ENCODE measurements at regions not wholly inside any gene's neighbourhood (a gene's known extent, or its start where the extent isn't known, plus 50 kb on each side); places are given as distances from the start of the nearest gene placed in this dataset.

DNA sequence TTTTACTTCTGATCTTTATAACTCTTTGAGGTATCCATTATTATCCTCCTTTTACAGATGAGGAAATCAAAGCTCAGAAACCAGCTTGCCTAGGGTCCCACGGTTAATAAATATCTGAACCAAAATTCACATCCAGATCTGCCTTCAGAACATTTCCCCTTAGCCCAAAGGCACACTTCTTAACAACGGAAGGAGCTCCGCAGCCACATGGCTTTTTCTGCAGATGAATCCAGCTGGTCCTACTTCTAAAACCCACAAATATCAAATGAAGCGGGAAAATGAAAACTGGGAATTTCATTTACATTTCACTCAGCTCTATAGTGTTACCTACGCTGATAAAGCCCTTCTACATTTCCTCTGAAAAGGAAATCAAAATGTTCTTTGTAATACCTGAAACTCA is 357.0 kb upstream of the ID2 start:
- WGBS, 2 donors, result 78 to 82% methylated on average over 5 of the region's 5 CpGs
- intact Hi-C loops (cut with DNase I), result no loop called here

DNA sequence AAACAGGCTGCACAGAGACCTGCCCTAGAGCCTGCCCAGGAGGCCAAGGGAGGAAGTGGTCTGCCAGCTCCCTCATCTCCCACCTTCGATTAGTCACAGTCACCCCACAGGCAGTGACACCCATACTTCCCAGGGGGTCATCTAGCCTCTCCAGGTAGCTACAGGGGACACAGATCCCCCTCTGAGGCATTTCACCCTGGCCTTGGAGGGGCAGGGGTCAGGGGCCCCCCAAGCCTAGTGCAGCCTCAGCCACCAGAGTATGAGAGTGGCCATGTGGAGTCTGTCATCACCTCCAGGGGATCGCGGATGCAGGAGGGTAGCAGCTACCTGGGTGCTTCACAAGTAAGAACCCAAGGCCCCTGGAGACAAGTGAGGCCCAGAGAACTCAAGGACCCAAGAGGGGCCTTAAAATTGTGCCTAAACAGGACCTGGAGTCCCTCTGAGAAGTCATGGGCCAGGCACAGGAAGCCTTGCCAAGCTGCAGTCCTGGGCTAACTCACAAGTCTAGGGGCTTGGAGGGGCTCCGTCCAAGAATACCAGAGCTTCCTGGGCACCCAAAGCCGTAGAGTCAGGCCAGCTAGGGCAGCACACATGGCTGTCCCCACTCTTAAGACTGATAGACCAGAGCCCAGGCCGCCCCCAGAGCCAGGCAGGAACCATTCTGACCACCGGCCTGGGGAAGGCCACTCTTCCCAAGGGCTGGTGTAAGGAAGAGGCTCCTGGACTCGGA is 354.3 kb upstream of the ID2 start:
- intact Hi-C loops (cut with DNase I), result no loop called here
- Histone ChIP-seq H3K4me1 (peaks cover 0 to 6% (median 0%) of the 10 kb centered on the region in 4 donors), H3K36me3 (no peaks in the 10 kb centered on the region), H3K4me3 (no peak overlapping the region), H3K27me3 (no peaks in the 10 kb centered on the region), H3K27ac (no peak overlapping the region), H3K9me3 (no peaks in the 10 kb centered on the region)
- TF ChIP-seq EP300 (IDR thresholded peaks at IDR 0.05), result no peak
- no peak for TF ChIP-seq POLR2A (IDR thresholded peaks at IDR 0.05)
- TF ChIP-seq, protein P1, sequence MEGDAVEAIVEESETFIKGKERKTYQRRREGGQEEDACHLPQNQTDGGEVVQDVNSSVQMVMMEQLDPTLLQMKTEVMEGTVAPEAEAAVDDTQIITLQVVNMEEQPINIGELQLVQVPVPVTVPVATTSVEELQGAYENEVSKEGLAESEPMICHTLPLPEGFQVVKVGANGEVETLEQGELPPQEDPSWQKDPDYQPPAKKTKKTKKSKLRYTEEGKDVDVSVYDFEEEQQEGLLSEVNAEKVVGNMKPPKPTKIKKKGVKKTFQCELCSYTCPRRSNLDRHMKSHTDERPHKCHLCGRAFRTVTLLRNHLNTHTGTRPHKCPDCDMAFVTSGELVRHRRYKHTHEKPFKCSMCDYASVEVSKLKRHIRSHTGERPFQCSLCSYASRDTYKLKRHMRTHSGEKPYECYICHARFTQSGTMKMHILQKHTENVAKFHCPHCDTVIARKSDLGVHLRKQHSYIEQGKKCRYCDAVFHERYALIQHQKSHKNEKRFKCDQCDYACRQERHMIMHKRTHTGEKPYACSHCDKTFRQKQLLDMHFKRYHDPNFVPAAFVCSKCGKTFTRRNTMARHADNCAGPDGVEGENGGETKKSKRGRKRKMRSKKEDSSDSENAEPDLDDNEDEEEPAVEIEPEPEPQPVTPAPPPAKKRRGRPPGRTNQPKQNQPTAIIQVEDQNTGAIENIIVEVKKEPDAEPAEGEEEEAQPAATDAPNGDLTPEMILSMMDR (IDR thresholded peaks at IDR 0.05), result no peak
- no peak for TF ChIP-seq POLR2AphosphoS5 (IDR thresholded peaks at IDR 0.05)
- WGBS, 2 donors, result 92 to 95% methylated on average over 8 of the region's 8 CpGs
- no peak for DNase-seq

More for the DNA sequence above, 357.0 kb upstream of the ID2 start:
- Histone ChIP-seq H3K4me3 (no peak overlapping the region), H3K27ac (no peak overlapping the region), H3K27me3 (no peaks in the 10 kb centered on the region), H3K9me3 (no peaks in the 10 kb centered on the region), H3K36me3 (no peaks in the 10 kb centered on the region), H3K4me1 (peaks cover 0 to 3% (median 0%) of the 10 kb centered on the region in 4 donors)
- TF ChIP-seq, protein P1 (IDR thresholded peaks at IDR 0.05), result no peak
- TF ChIP-seq POLR2AphosphoS5 (IDR thresholded peaks at IDR 0.05), result no peak
- no peak for TF ChIP-seq POLR2A (IDR thresholded peaks at IDR 0.05)
- no peak for TF ChIP-seq EP300 (IDR thresholded peaks at IDR 0.05)
- no peak for DNase-seq

DNA sequence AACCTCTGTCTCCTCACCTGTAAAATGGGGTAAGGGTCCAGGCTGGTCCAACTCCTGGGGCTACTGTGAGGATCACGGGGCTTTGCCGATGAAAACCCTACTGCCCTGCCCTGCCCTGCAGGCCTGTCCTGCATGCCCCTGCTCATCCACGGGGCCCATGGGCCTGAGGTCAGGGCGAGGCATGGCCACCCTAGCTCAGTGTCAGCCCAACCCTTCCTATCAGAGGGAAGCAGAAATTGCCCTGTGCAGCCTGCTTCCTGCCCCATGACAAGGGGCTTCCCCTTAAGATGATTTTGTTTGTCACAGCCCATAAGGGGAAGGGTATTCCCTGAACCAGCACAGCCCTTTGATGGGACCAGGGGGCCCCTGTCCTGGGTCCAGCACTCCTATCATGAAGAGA is 353.6 kb upstream of the ID2 start:
- intact Hi-C loops (cut with DNase I), result no loop called here
- no peaks in the 10 kb centered on the region for H3K36me3 ChIP-seq
- no peak for DNase-seq
- H3K27ac ChIP-seq, result no peak overlapping the region
- H3K9me3 ChIP-seq, result no peaks in the 10 kb centered on the region
- no peak overlapping the region for H3K4me3 ChIP-seq
- TF ChIP-seq EP300 (IDR thresholded peaks at IDR 0.05) (no peak), POLR2AphosphoS5 (IDR thresholded peaks at IDR 0.05) (peak in 1 of 4 donors; percentile 50), POLR2A (IDR thresholded peaks at IDR 0.05) (no peak)
- TF ChIP-seq, protein P1 (IDR thresholded peaks at IDR 0.05), result no peak
- 68 to 77% methylated on average over 4 of the region's 4 CpGs for WGBS, 2 donors
- H3K27me3 ChIP-seq, result no peaks in the 10 kb centered on the region
- H3K4me1 ChIP-seq, result peaks cover 0 to 6% (median 0%) of the 10 kb centered on the region in 4 donors

DNA sequence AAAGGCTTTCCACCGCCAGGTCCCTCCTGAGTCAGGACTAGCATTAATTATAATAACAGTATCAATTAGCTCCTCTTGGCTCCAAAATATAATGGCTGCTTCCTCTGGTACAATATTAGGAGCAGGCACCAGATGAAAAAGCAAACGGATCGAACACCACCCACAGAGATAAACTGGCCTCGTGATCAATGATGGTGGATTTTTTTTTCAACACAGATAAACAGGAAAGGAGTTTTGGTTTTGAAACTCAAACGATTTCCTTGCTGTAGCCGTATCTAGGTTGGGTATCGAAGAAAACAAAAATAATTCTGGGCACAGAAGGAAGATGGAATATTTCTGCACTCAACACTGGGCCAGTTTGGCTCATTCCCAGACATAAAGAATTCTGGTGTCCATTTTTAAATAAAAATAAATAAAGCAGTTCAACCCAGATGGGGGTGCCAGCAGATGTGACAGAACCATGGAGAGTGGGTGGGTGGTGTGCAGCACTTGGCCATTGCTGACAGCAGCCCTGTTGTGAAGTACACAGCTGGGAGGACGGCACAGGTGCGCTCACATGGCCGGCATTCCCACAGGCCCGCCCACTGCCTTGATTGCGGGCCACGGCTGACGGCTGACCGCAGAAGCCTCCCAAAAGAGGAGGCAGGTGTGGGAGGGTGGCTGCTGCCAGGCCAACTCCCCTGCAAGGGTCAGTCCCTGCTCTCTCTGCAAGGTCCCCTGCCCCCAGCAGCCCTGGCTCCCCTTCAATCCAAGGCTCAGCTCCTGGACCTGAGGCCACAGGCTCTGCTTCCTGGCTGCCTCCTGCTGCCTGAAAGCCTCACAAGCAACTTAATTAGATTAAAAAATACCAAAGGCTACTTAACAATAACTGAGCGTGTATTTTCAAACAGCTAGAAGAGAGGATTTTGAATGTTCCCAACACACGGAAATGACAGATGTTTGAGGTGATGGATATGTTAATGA is 351.9 kb upstream of the ID2 start:
- no peaks in the 10 kb centered on the region for H3K9me3 ChIP-seq
- no peaks in the 10 kb centered on the region for H3K27me3 ChIP-seq
- H3K27ac ChIP-seq, result peak overlapping the region in 1 of 4 donors; percentile 21
- no peaks in the 10 kb centered on the region for H3K36me3 ChIP-seq
- WGBS, 2 donors, result 74 to 87% methylated on average over 17 of the region's 17 CpGs
- intact Hi-C loops (cut with DNase I), result no loop called here
- no peak for DNase-seq
- H3K4me1 ChIP-seq, result peaks cover 0 to 6% (median 0%) of the 10 kb centered on the region in 4 donors
- no peak for TF ChIP-seq POLR2A (IDR thresholded peaks at IDR 0.05)
- TF ChIP-seq EP300 (IDR thresholded peaks at IDR 0.05), result no peak
- TF ChIP-seq, protein P1 (IDR thresholded peaks at IDR 0.05), result no peak
- no peak for TF ChIP-seq POLR2AphosphoS5 (IDR thresholded peaks at IDR 0.05)
- H3K4me3 ChIP-seq, result no peak overlapping the region
